ENCODE measurements at regions not wholly inside any gene's neighbourhood (a gene's known extent, or its start where the extent isn't known, plus 50 kb on each side); places are given as distances from the start of the nearest gene placed in this dataset.

DNA sequence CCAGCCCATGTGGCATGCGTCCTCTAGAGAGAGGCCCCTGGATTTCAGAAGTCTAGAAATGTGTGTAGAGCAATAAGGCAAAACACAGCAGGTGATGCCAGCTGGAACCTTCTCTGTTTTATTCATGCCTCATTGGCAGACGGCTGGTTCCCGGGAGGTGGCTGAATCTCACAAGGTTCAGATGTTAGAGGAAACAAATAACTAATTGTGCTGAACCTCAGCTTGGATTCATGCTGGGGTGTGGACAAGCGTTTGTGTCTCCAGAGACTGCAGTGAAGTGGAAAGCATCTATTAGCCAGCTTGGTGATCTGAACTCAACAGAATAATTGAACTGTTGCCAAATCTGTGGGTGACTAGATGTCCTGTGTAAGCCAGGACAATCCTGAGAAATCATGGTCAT lies 131.1 kb upstream of the NR4A3 start:
- Histone ChIP-seq H3K79me1 (ENCODE audit: low read depth, low read length) (no peaks in the 10 kb centered on the region), H2BK15ac (ENCODE audit: low read length) (no peak overlapping the region), H3K9ac (ENCODE audit: low read depth, low read length, poor library complexity) (no peak overlapping the region), H3K4me1 (ENCODE audit: control insufficient read depth in 2 of 2, insufficient read depth in 1 of 2, low read depth in 1 of 2, low read length in 2 of 2) (peaks cover 0 to 5% of the 10 kb centered on the region in 2 donors), H4K91ac (ENCODE audit: low read depth, low read length, poor library complexity) (no peak overlapping the region), H2BK120ac (ENCODE audit: low read depth, low read length) (no peak overlapping the region), H3K23ac (ENCODE audit: low read depth, low read length, poor library complexity) (no peak overlapping the region), H2BK12ac (ENCODE audit: low read length) (no peak overlapping the region), H3K4ac (ENCODE audit: low read length) (no peak overlapping the region), H3K27ac (replicated peaks; ENCODE audit: low read length) (no peak overlapping the region), H3K18ac (ENCODE audit: low read length) (no peak overlapping the region), H2AFZ (ENCODE audit: low read length) (no peak overlapping the region), H3K4me2 (ENCODE audit: insufficient read depth, low read length, poor library complexity, severe bottlenecking) (no peak overlapping the region), H3K9me3 (replicated peaks in 1 of 2; ENCODE audit: control insufficient read depth in 2 of 2, insufficient read depth in 1 of 2, low read depth in 1 of 2, low read length in 2 of 2) (no peaks in the 10 kb centered on the region), H3K4me3 (ENCODE audit: low read length in 2 of 2) (no peak overlapping the region), H3K14ac (ENCODE audit: low read length) (no peak overlapping the region), H3K36me3 (replicated peaks in 1 of 2; ENCODE audit: control insufficient read depth in 2 of 2, insufficient read depth in 2 of 2, low read length in 2 of 2) (no peaks in the 10 kb centered on the region), H2BK5ac (ENCODE audit: low read length) (no peak overlapping the region), H3K27me3 (ENCODE audit: control insufficient read depth in 3 of 3, insufficient read depth in 3 of 3, low read depth in 1 of 3, low read length in 3 of 3) (no peaks in the 10 kb centered on the region), H4K8ac (ENCODE audit: low read depth, low read length) (no peak overlapping the region), H2AK5ac (ENCODE audit: low read depth, low read length) (no peak overlapping the region)
- WGBS, 2 donors (ENCODE audit: extremely low coverage in 2 of 2, insufficient read length in 2 of 2, insufficient replicate concordance in 1 of 2): no CpG with 5 or more reads among the region's 4 CpGs
- DNase-seq (ENCODE audit: low spot score): no peak

DNA sequence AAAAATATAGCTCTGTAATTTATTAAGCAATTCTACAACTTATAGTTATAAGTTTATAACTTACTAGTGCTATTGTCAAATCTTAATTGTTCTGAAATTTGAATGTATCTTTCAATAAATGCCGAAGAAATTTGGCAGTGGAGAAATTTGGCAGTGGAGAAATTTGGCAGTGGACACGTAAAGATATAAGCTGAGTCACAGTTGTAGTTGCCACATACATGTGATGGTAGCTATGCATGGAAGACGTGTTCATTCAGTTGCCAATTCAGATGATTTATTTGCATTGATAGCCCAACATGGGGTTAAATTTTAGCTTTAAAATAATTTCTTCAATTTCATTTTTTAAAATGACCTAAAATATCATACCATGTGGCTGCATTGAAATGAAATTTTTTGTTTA lies 127.8 kb upstream of the NR4A3 start:
- no CpG with 5 or more reads among the region's 3 CpGs for WGBS, 2 donors (ENCODE audit: extremely low coverage in 2 of 2, insufficient read length in 2 of 2, insufficient replicate concordance in 1 of 2)
- Histone ChIP-seq H3K4me1 (ENCODE audit: control insufficient read depth in 2 of 2, insufficient read depth in 1 of 2, low read depth in 1 of 2, low read length in 2 of 2) (peaks cover 0 to 5% of the 10 kb centered on the region in 2 donors), H3K4ac (ENCODE audit: low read length) (no peak overlapping the region), H4K8ac (ENCODE audit: low read depth, low read length) (no peak overlapping the region), H3K79me1 (ENCODE audit: low read depth, low read length) (no peaks in the 10 kb centered on the region), H3K9ac (ENCODE audit: low read depth, low read length, poor library complexity) (no peak overlapping the region), H2AFZ (ENCODE audit: low read length) (no peak overlapping the region), H2BK5ac (ENCODE audit: low read length) (no peak overlapping the region), H3K27ac (replicated peaks; ENCODE audit: low read length) (no peak overlapping the region), H3K4me2 (ENCODE audit: insufficient read depth, low read length, poor library complexity, severe bottlenecking) (no peak overlapping the region), H3K23ac (ENCODE audit: low read depth, low read length, poor library complexity) (no peak overlapping the region), H3K14ac (ENCODE audit: low read length) (no peak overlapping the region), H3K27me3 (ENCODE audit: control insufficient read depth in 3 of 3, insufficient read depth in 3 of 3, low read depth in 1 of 3, low read length in 3 of 3) (no peaks in the 10 kb centered on the region), H2BK120ac (ENCODE audit: low read depth, low read length) (no peak overlapping the region), H2BK12ac (ENCODE audit: low read length) (no peak overlapping the region), H3K4me3 (ENCODE audit: low read length in 2 of 2) (no peak overlapping the region), H3K36me3 (replicated peaks in 1 of 2; ENCODE audit: control insufficient read depth in 2 of 2, insufficient read depth in 2 of 2, low read length in 2 of 2) (no peaks in the 10 kb centered on the region), H4K91ac (ENCODE audit: low read depth, low read length, poor library complexity) (no peak overlapping the region), H2AK5ac (ENCODE audit: low read depth, low read length) (no peak overlapping the region), H3K18ac (ENCODE audit: low read length) (no peak overlapping the region), H2BK15ac (ENCODE audit: low read length) (no peak overlapping the region), H3K9me3 (replicated peaks in 1 of 2; ENCODE audit: control insufficient read depth in 2 of 2, insufficient read depth in 1 of 2, low read depth in 1 of 2, low read length in 2 of 2) (no peaks in the 10 kb centered on the region)
- no peak for DNase-seq (ENCODE audit: low spot score)

GRCh38 chr9:99694393-99694792 lies 127.3 kb upstream of the NR4A3 start:
- Histone ChIP-seq H3K18ac (ENCODE audit: low read length) (no peak overlapping the region), H4K8ac (ENCODE audit: low read depth, low read length) (no peak overlapping the region), H3K23ac (ENCODE audit: low read depth, low read length, poor library complexity) (no peak overlapping the region), H3K27me3 (ENCODE audit: control insufficient read depth in 3 of 3, insufficient read depth in 3 of 3, low read depth in 1 of 3, low read length in 3 of 3) (no peaks in the 10 kb centered on the region), H2BK15ac (ENCODE audit: low read length) (no peak overlapping the region), H2AFZ (ENCODE audit: low read length) (no peak overlapping the region), H3K36me3 (replicated peaks in 1 of 2; ENCODE audit: control insufficient read depth in 2 of 2, insufficient read depth in 2 of 2, low read length in 2 of 2) (no peaks in the 10 kb centered on the region), H3K4me1 (ENCODE audit: control insufficient read depth in 2 of 2, insufficient read depth in 1 of 2, low read depth in 1 of 2, low read length in 2 of 2) (peaks cover 0 to 5% of the 10 kb centered on the region in 2 donors), H3K14ac (ENCODE audit: low read length) (no peak overlapping the region), H3K27ac (replicated peaks; ENCODE audit: low read length) (no peak overlapping the region), H3K9me3 (replicated peaks in 1 of 2; ENCODE audit: control insufficient read depth in 2 of 2, insufficient read depth in 1 of 2, low read depth in 1 of 2, low read length in 2 of 2) (no peaks in the 10 kb centered on the region), H3K4me2 (ENCODE audit: insufficient read depth, low read length, poor library complexity, severe bottlenecking) (no peak overlapping the region), H3K79me1 (ENCODE audit: low read depth, low read length) (no peaks in the 10 kb centered on the region), H2BK120ac (ENCODE audit: low read depth, low read length) (no peak overlapping the region), H2BK5ac (ENCODE audit: low read length) (no peak overlapping the region), H4K91ac (ENCODE audit: low read depth, low read length, poor library complexity) (no peak overlapping the region), H3K9ac (ENCODE audit: low read depth, low read length, poor library complexity) (no peak overlapping the region), H2BK12ac (ENCODE audit: low read length) (no peak overlapping the region), H2AK5ac (ENCODE audit: low read depth, low read length) (no peak overlapping the region), H3K4ac (ENCODE audit: low read length) (no peak overlapping the region), H3K4me3 (ENCODE audit: low read length in 2 of 2) (no peak overlapping the region)
- no peak for DNase-seq (ENCODE audit: low spot score)
- no CpG with 5 or more reads among the region's 1 CpG for WGBS, 2 donors (ENCODE audit: extremely low coverage in 2 of 2, insufficient read length in 2 of 2, insufficient replicate concordance in 1 of 2)

DNA sequence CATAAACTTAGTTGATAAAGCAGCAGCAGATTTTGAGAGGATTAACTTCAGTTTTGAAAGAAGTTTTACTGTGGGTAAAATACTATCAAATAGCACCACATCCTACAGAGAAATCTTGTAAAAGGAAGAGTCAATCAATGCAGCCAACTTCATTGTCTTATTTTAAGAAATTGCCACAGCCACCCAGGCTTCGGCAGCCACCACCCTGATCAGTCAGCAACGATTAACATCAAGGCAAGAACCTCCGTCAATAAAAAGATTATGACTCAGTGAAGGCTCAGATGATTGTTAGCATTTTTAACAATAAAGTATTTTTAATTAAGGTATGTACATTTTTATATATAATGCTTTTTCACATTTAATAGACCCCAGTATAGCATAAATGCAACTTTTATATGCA lies 122.3 kb upstream of the NR4A3 start:
- Histone ChIP-seq H3K18ac (ENCODE audit: low read length) (no peak overlapping the region), H3K23ac (ENCODE audit: low read depth, low read length, poor library complexity) (no peak overlapping the region), H2BK120ac (ENCODE audit: low read depth, low read length) (no peak overlapping the region), H3K36me3 (replicated peaks in 1 of 2; ENCODE audit: control insufficient read depth in 2 of 2, insufficient read depth in 2 of 2, low read length in 2 of 2) (no peaks in the 10 kb centered on the region), H3K9ac (ENCODE audit: low read depth, low read length, poor library complexity) (no peak overlapping the region), H2BK15ac (ENCODE audit: low read length) (no peak overlapping the region), H3K4me2 (ENCODE audit: insufficient read depth, low read length, poor library complexity, severe bottlenecking) (no peak overlapping the region), H4K91ac (ENCODE audit: low read depth, low read length, poor library complexity) (no peak overlapping the region), H2AK5ac (ENCODE audit: low read depth, low read length) (no peak overlapping the region), H3K14ac (ENCODE audit: low read length) (no peak overlapping the region), H2BK5ac (ENCODE audit: low read length) (no peak overlapping the region), H3K9me3 (replicated peaks in 1 of 2; ENCODE audit: control insufficient read depth in 2 of 2, insufficient read depth in 1 of 2, low read depth in 1 of 2, low read length in 2 of 2) (peaks cover 0 to 4% of the 10 kb centered on the region in 2 donors), H2BK12ac (ENCODE audit: low read length) (no peak overlapping the region), H4K8ac (ENCODE audit: low read depth, low read length) (no peak overlapping the region), H3K27ac (replicated peaks; ENCODE audit: low read length) (no peak overlapping the region), H3K79me1 (ENCODE audit: low read depth, low read length) (no peaks in the 10 kb centered on the region), H2AFZ (ENCODE audit: low read length) (no peak overlapping the region), H3K4me1 (ENCODE audit: control insufficient read depth in 2 of 2, insufficient read depth in 1 of 2, low read depth in 1 of 2, low read length in 2 of 2) (no peaks in the 10 kb centered on the region), H3K27me3 (ENCODE audit: control insufficient read depth in 3 of 3, insufficient read depth in 3 of 3, low read depth in 1 of 3, low read length in 3 of 3) (no peaks in the 10 kb centered on the region), H3K4me3 (ENCODE audit: low read length in 2 of 2) (no peak overlapping the region), H3K4ac (ENCODE audit: low read length) (no peak overlapping the region)
- WGBS, 2 donors (ENCODE audit: extremely low coverage in 2 of 2, insufficient read length in 2 of 2, insufficient replicate concordance in 1 of 2): no CpG with 5 or more reads among the region's 3 CpGs
- DNase-seq (ENCODE audit: low spot score): no peak

Data from neuronal stem cell (in vitro differentiated cells).